ENCODE measurements at regions not wholly inside any gene's neighbourhood (a gene's known extent, or its start where the extent isn't known, plus 50 kb on each side); places are given as distances from the start of the nearest gene placed in this dataset.
A peak's percentile ranks its signal among the peaks of the same experiment; 100 is the strongest.

DNA sequence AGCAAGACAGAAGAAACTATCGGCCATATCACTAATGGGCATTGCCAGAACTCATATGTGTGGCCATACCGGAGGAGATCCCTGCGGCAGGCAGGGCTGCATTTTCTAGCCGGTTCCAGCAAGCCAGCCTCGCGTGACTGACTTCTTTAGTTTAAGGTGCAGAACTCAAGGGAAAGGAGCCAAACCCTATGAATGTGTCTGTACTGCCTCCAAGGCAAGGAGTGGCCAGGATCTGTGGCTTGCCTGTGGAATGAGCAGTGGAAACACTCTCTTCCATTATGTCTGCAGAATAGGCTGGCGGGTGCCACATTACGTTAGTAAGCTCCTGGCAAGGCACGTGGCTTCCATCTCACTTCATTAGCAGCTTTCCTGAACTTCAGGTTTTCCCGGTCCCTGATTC lies 137.6 kb downstream of the ATL2 start:
- H2AFZ ChIP-seq: peak overlapping the region; percentile 38; the same call in 1 of the 2 replicates
- DNase-seq (ENCODE audit: low spot score): no peak
- H3K4me1 Mint-ChIP-seq: no peaks in the 10 kb centered on the region; the same call in 1 of the 3 replicates

More for the DNA sequence above, 137.6 kb downstream of the ATL2 start:
- H3K9me2 ChIP-seq (ENCODE audit: insufficient read depth): no peaks in the 10 kb centered on the region; the same call in 1 of the 2 replicates
- no peaks in the 10 kb centered on the region for H3K36me3 Mint-ChIP-seq (ENCODE audit: low read depth)
- no peak overlapping the region for H3K27ac Mint-ChIP-seq
- H3K27me3 ChIP-seq (ENCODE audit: insufficient read depth): no peaks in the 10 kb centered on the region
- TF ChIP-seq ZNF114 (CRISPR knock-in tag; IDR thresholded peaks at IDR 0.05) (no peak), EZH2phosphoT487 (IDR thresholded peaks at IDR 0.05; ENCODE audit: unreplicated experiment) (no peak), EZH2 (IDR thresholded peaks at IDR 0.05; ENCODE audit: low read depth, unreplicated experiment) (no peak), JUNB (IDR thresholded peaks at IDR 0.05; ENCODE audit: unreplicated experiment) (no peak), NANOG (IDR thresholded peaks at IDR 0.05; ENCODE audit: borderline replicate concordance) (no peak), CTCF (conservative IDR thresholded peaks at IDR 0.05; ENCODE audit: low read depth in 2 of 2) (no peak), CREB1 (CRISPR knock-in tag; IDR thresholded peaks at IDR 0.05; ENCODE audit: low read depth) (no peak), ETS1 (IDR thresholded peaks at IDR 0.05) (no peak), STAT1 (IDR thresholded peaks at IDR 0.05; ENCODE audit: unreplicated experiment) (no peak), REST (IDR thresholded peaks at IDR 0.05; ENCODE audit: unreplicated experiment) (no peak), POLR2AphosphoS5 (IDR thresholded peaks at IDR 0.05; ENCODE audit: low read depth) (no peak), ZNF331 (CRISPR knock-in tag; IDR thresholded peaks at IDR 0.05; ENCODE audit: low read depth) (no peak)
- TF ChIP-seq, protein P1, sequence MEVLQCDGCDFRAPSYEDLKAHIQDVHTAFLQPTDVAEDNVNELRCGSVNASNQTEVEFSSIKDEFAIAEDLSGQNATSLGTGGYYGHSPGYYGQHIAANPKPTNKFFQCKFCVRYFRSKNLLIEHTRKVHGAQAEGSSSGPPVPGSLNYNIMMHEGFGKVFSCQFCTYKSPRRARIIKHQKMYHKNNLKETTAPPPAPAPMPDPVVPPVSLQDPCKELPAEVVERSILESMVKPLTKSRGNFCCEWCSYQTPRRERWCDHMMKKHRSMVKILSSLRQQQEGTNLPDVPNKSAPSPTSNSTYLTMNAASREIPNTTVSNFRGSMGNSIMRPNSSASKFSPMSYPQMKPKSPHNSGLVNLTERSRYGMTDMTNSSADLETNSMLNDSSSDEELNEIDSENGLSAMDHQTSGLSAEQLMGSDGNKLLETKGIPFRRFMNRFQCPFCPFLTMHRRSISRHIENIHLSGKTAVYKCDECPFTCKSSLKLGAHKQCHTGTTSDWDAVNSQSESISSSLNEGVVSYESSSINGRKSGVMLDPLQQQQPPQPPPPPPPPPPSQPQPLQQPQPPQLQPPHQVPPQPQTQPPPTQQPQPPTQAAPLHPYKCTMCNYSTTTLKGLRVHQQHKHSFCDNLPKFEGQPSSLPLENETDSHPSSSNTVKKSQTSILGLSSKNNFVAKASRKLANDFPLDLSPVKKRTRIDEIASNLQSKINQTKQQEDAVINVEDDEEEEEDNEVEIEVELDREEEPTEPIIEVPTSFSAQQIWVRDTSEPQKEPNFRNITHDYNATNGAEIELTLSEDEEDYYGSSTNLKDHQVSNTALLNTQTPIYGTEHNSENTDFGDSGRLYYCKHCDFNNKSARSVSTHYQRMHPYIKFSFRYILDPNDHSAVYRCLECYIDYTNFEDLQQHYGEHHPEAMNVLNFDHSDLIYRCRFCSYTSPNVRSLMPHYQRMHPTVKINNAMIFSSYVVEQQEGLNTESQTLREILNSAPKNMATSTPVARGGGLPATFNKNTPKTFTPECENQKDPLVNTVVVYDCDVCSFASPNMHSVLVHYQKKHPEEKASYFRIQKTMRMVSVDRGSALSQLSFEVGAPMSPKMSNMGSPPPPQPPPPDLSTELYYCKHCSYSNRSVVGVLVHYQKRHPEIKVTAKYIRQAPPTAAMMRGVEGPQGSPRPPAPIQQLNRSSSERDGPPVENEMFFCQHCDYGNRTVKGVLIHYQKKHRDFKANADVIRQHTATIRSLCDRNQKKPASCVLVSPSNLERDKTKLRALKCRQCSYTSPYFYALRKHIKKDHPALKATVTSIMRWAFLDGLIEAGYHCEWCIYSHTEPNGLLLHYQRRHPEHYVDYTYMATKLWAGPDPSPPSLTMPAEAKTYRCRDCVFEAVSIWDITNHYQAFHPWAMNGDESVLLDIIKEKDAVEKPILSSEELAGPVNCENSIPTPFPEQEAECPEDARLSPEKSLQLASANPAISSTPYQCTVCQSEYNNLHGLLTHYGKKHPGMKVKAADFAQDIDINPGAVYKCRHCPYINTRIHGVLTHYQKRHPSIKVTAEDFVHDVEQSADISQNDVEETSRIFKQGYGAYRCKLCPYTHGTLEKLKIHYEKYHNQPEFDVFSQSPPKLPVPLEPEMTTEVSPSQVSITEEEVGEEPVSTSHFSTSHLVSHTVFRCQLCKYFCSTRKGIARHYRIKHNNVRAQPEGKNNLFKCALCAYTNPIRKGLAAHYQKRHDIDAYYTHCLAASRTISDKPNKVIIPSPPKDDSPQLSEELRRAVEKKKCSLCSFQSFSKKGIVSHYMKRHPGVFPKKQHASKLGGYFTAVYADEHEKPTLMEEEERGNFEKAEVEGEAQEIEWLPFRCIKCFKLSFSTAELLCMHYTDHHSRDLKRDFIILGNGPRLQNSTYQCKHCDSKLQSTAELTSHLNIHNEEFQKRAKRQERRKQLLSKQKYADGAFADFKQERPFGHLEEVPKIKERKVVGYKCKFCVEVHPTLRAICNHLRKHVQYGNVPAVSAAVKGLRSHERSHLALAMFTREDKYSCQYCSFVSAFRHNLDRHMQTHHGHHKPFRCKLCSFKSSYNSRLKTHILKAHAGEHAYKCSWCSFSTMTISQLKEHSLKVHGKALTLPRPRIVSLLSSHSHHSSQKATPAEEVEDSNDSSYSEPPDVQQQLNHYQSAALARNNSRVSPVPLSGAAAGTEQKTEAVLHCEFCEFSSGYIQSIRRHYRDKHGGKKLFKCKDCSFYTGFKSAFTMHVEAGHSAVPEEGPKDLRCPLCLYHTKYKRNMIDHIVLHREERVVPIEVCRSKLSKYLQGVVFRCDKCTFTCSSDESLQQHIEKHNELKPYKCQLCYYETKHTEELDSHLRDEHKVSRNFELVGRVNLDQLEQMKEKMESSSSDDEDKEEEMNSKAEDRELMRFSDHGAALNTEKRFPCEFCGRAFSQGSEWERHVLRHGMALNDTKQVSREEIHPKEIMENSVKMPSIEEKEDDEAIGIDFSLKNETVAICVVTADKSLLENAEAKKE (CRISPR knock-in tag; IDR thresholded peaks at IDR 0.05): no peak
- no peaks in the 10 kb centered on the region for H3K36me3 ChIP-seq (ENCODE audit: insufficient read depth)
- H3K4me1 ChIP-seq (ENCODE audit: insufficient read depth): no peaks in the 10 kb centered on the region
- ATAC-seq: no peak
- H3F3A ChIP-seq (replicated peaks; ENCODE audit: low read depth): no peaks in the 10 kb centered on the region
- no peak overlapping the region for H3K27ac ChIP-seq (ENCODE audit: low read depth)
- H3K4me3 ChIP-seq: no peak overlapping the region
- no peak overlapping the region for H3K4me2 ChIP-seq
- H3K27me3 Mint-ChIP-seq (ENCODE audit: insufficient read depth, low read depth, poor library complexity): peaks cover 2% of the 10 kb centered on the region
- no peaks in the 10 kb centered on the region; the same call in 2 of the 3 replicates for H3K9me3 Mint-ChIP-seq
- H4K20me1 ChIP-seq (replicated peaks; ENCODE audit: insufficient read depth): no peaks in the 10 kb centered on the region
- H3K4me3 Mint-ChIP-seq: no peak overlapping the region
- no peaks in the 10 kb centered on the region for H3K79me2 ChIP-seq (replicated peaks; ENCODE audit: insufficient read depth)

Measured in GM23338 (cell line).